Lower leg skin (tissue), 4 donors: ENCODE measurements at regions not wholly inside any gene's neighbourhood (a gene's known extent, or its start where the extent isn't known, plus 50 kb on each side); places are given as distances from the start of the nearest gene placed in this dataset.
"Not testable (repeated sequence)": the region's sequence is repeated elsewhere in the genome, so short reads cannot be mapped to it uniquely, and the experiment has no call there.

Experiments
- DNase-seq, 2 donors: peaks; one replicate each; pipeline ENCODE4 v3.0.0-alpha.2; 2019; ENCODE audit warnings: low spot score in 2 of 2
- H3K4me3 ChIP-seq: fragments of 200-600 bp; sonication (generic); 2 replicates; pipeline ENCODE4 v1.5.1; 2017; ENCODE audit warnings: mild to moderate bottlenecking, low read depth; ENCODE audit not compliant: poor library complexity, severe bottlenecking
- CTCF ChIP-seq, 3 donors: fragments of 450-650 bp; IDR thresholded peaks; one replicate each; pipeline ENCODE4 v1.5.1; 2016; ENCODE audit warnings: antibody characterized with exemption in 3 of 3, mild to moderate bottlenecking in 3 of 3, moderate library complexity in 2 of 3
- POLR2A ChIP-seq, 2 donors: fragments of 450-650 bp; IDR thresholded peaks; one replicate each; pipeline ENCODE4 v1.6.1; 2016 to 2017; ENCODE audit warnings: antibody characterized with exemption in 2 of 2, mild to moderate bottlenecking in 1 of 2, moderate library complexity in 1 of 2
- WGBS, 2 donors: methylation state at CpG; one replicate each; pipeline ENCODE4 v1.1.5; 2018; 5-methylcytosine and 5-hydroxymethylcytosine counted together
- intact Hi-C: fragments of 100-400 bp; cut with DNase I; formaldehyde crosslinking; loops from one replicate; pipeline ENCODE4 v1.15.0; 2023; ENCODE audit warnings: low total_unique reads

- WGBS, 2 donors, result 92 to 97% methylated on average over 3 of the region's 3 CpGs
- no peak for TF ChIP-seq POLR2A (IDR thresholded peaks at IDR 0.05)
- TF ChIP-seq CTCF (IDR thresholded peaks at IDR 0.05), result no peak
- DNase-seq, result no peak
- intact Hi-C loops, result no loop called here
- H3K4me3 ChIP-seq, result no peak overlapping the region
These were observed 74.8 kb upstream of the TNP1 start for GRCh38 chr2:216934623-216935022.

GRCh38 chr2:216934151-216934550 is 74.3 kb upstream of the TNP1 start:
- intact Hi-C loops, result no loop called here
- no peak overlapping the region for H3K4me3 ChIP-seq
- DNase-seq, result no peak
- TF ChIP-seq CTCF (IDR thresholded peaks at IDR 0.05) (no peak), POLR2A (IDR thresholded peaks at IDR 0.05) (no peak)
- 83 to 91% methylated on average over 7 of the region's 7 CpGs for WGBS, 2 donors

- WGBS, 2 donors, result 73 to 77% methylated on average over 11 to 12 of the region's 12 CpGs
- TF ChIP-seq POLR2A (IDR thresholded peaks at IDR 0.05) (no peak), CTCF (IDR thresholded peaks at IDR 0.05) (no peak)
- DNase-seq, result no peak
- no peak overlapping the region for H3K4me3 ChIP-seq
- intact Hi-C loops, result no loop called here
These were observed 73.1 kb upstream of the TNP1 start for GRCh38 chr2:216932863-216933548.

- intact Hi-C loops, result no loop called here
- no peak for DNase-seq
- WGBS, 2 donors, result 78 to 79% methylated on average over 2 of the region's 2 CpGs
- TF ChIP-seq POLR2A (IDR thresholded peaks at IDR 0.05), result no peak
- TF ChIP-seq CTCF (IDR thresholded peaks at IDR 0.05), result no peak
- no peak overlapping the region for H3K4me3 ChIP-seq
These were observed 72.4 kb upstream of the TNP1 start for GRCh38 chr2:216932113-216932862.

GRCh38 chr2:216930716-216931115 is 70.9 kb upstream of the TNP1 start:
- no peak for TF ChIP-seq CTCF (IDR thresholded peaks at IDR 0.05)
- no peak for DNase-seq
- H3K4me3 ChIP-seq, result no peak overlapping the region
- intact Hi-C loops, result no loop called here
- WGBS, 2 donors, result 90 to 97% methylated on average over 2 of the region's 2 CpGs

- DNase-seq, H3K4me3 ChIP-seq, intact Hi-C loops: not testable (repeated sequence)
- 79 to 90% methylated on average over 4 of the region's 4 CpGs for WGBS, 2 donors
These were observed 69.5 kb upstream of the TNP1 start for GRCh38 chr2:216929338-216929737.
